Suppressor macrophage treated with lipopolysaccharide for 1 hour (primary cell): ENCODE measurements at regions not wholly inside any gene's neighbourhood (a gene's known extent, or its start where the extent isn't known, plus 50 kb on each side); places are given as distances from the start of the nearest gene placed in this dataset.
"Not testable (repeated sequence)": the region's sequence is repeated elsewhere in the genome, so short reads cannot be mapped to it uniquely, and the experiment has no call there.

Experiments used
- DNase-seq, 3 donors: peaks; one replicate each; pipeline ENCODE4 v3.0.0-alpha.2; 2020 to 2022

GRCh38 chr5:118603278-118603677 is 385.1 kb downstream of the DTWD2 start:
- DNase-seq = no peak

- no peak for DNase-seq
These were observed 390.0 kb downstream of the DTWD2 start for GRCh38 chr5:118598311-118598710.

- no peak for DNase-seq
These were observed 390.8 kb downstream of the DTWD2 start for GRCh38 chr5:118597543-118597942.

- DNase-seq = no peak
These were observed 392.1 kb downstream of the DTWD2 start for GRCh38 chr5:118596255-118596654.

- DNase-seq = no peak
These were observed 395.4 kb downstream of the DTWD2 start for GRCh38 chr5:118593003-118593328.

GRCh38 chr5:118592229-118593002 is 395.9 kb downstream of the DTWD2 start:
- no peak for DNase-seq

GRCh38 chr5:118590806-118591205 is 397.5 kb downstream of the DTWD2 start:
- DNase-seq = no peak

GRCh38 chr5:118580949-118581348 is 407.4 kb downstream of the DTWD2 start:
- peak; percentile 5 to 31 (median 9) for DNase-seq

GRCh38 chr5:118578093-118578492 is 410.3 kb downstream of the DTWD2 start:
- no peak for DNase-seq

GRCh38 chr5:118577621-118578020 is 410.7 kb downstream of the DTWD2 start:
- DNase-seq = no peak

- not testable (repeated sequence) for DNase-seq
These were observed 418.1 kb downstream of the DTWD2 start for GRCh38 chr5:118570276-118570675.

- not testable (repeated sequence) for DNase-seq
These were observed 418.8 kb downstream of the DTWD2 start for GRCh38 chr5:118569596-118569995.

- no peak for DNase-seq
These were observed 422.9 kb downstream of the DTWD2 start for GRCh38 chr5:118565335-118565971.

GRCh38 chr5:118561971-118562370 is 426.4 kb downstream of the DTWD2 start:
- no peak for DNase-seq

GRCh38 chr5:118561235-118561634 is 427.1 kb downstream of the DTWD2 start:
- no peak for DNase-seq

- no peak for DNase-seq
These were observed 429.5 kb downstream of the DTWD2 start for GRCh38 chr5:118558871-118559270.

- no peak for DNase-seq
These were observed 431.1 kb downstream of the DTWD2 start for GRCh38 chr5:118557251-118557661.

GRCh38 chr5:118556792-118557191 is 431.6 kb downstream of the DTWD2 start:
- DNase-seq = no peak

- no peak for DNase-seq
These were observed 432.6 kb downstream of the DTWD2 start for GRCh38 chr5:118555727-118556126.

- no peak for DNase-seq
These were observed 433.4 kb downstream of the DTWD2 start for GRCh38 chr5:118554981-118555380.

GRCh38 chr5:118554241-118554640 is 434.1 kb downstream of the DTWD2 start:
- DNase-seq = no peak

- no peak for DNase-seq
These were observed 434.7 kb downstream of the DTWD2 start for GRCh38 chr5:118553662-118554061.

GRCh38 chr5:118552731-118553360 is 435.5 kb downstream of the DTWD2 start:
- DNase-seq = no peak

- no peak for DNase-seq
These were observed 436.2 kb downstream of the DTWD2 start for GRCh38 chr5:118552146-118552545.
